HCT116 (cell line): ENCODE measurements at regions not wholly inside any gene's neighbourhood (a gene's known extent, or its start where the extent isn't known, plus 50 kb on each side); places are given as distances from the start of the nearest gene placed in this dataset.
"Not testable (repeated sequence)": the region's sequence is repeated elsewhere in the genome, so short reads cannot be mapped to it uniquely, and the experiment has no call there.

ENCODE experiments used
- ATAC-seq: fragments of 200-7000 bp; cut with Tn5 transposase; 2 replicates; pipeline ENCODE4 v1.9.1; 2020; ENCODE audit warnings: mild to moderate bottlenecking, moderate library complexity
- BruUV-seq: library from RNA; stranded (reverse); fragments of 400-500 nt; replicated peaks from 2 replicates; lab custom pipeline; 2021; lab: Mats Ljungman, UMichigan
- CTCF ChIA-PET: fragments of 300-600 bp; sonication (Branson Sonifier 250); formaldehyde crosslinking; loops from one replicate; lab custom pipeline; 2021; ENCODE audit warnings: antibody characterized with exemption; lab: Charles Lee
- POLR2A ChIA-PET: fragments of 300-600, 350-600 bp; sonication (Branson Sonifier 250); formaldehyde crosslinking; loops from one replicate; lab custom pipeline; 2021; ENCODE audit warnings: antibody characterized with exemption; lab: Charles Lee
- RAD21 ChIA-PET, 2 experiments: fragments of 300-600 bp; sonication (Branson Sonifier 250); formaldehyde crosslinking; loops; one replicate each; lab custom pipeline; 2023; ENCODE audit warnings: low total read pairs in 2 of 2; ENCODE audit not compliant: uncharacterized antibody in 2 of 2, unreplicated experiment in 2 of 2, low non-redundant PET in 1 of 2; lab: Charles Lee
- DNase-seq: peaks from one replicate; pipeline ENCODE4 v3.0.0-alpha.2; 2010; ENCODE audit warnings: low read depth, low spot score
- H2AFZ ChIP-seq: fragments of 200-600 bp; shearing (Covaris generic), sonication (generic); 2 replicates; pipeline ENCODE4 v1.6.1; 2017; ENCODE audit warnings: low read depth, mixed run types, mixed read lengths, antibody characterized with exemption, low read length; ENCODE audit not compliant: poor library complexity, severe bottlenecking
- H3K27ac ChIP-seq: 2 replicates; pipeline ENCODE4 v1.5.1; 2012; ENCODE audit warnings: low read depth, low read length
- H3K27me3 ChIP-seq: fragments of 200-600 bp; sonication (generic); 2 replicates; pipeline ENCODE4 v1.6.1; 2016; ENCODE audit warnings: mixed run types, low read length, mixed read lengths; ENCODE audit not compliant: insufficient read depth
- H3K36me3 ChIP-seq, 2 experiments: fragments of 200-500 bp in 1 of 2; fragments of 200-600 bp in 1 of 2; sonication (Bioruptor generic) in 1 of 2; sonication (generic) in 1 of 2; 2 replicates each; pipeline versions ENCODE4 v1.5.1 to v1.6.1; 2014 to 2016; ENCODE audit warnings: low read length in 2 of 2, inconsistent platforms in 1 of 2, mixed read lengths in 1 of 2, mixed run types in 1 of 2; ENCODE audit not compliant: insufficient read depth in 2 of 2, control insufficient read depth in 1 of 2
- H3K4me1 ChIP-seq, 2 experiments: fragments of 200-600 bp in 1 of 2; sonication (generic) in 1 of 2; 2 replicates each; pipeline versions ENCODE4 v1.5.1 to v1.6.1; 2012 to 2017; ENCODE audit warnings: low read length in 2 of 2, inconsistent platforms in 1 of 2, mild to moderate bottlenecking in 1 of 2, mixed read lengths in 1 of 2, mixed run types in 1 of 2, moderate library complexity in 1 of 2; ENCODE audit not compliant: insufficient read depth in 2 of 2, control insufficient read depth in 1 of 2
- H3K4me2 ChIP-seq: fragments of 200-600 bp; sonication (generic); 2 replicates; pipeline ENCODE4 v1.6.1; 2017; ENCODE audit warnings: mixed run types, low read length, mixed read lengths
- H3K4me3 ChIP-seq, 2 experiments: fragments of 200-600 bp in 1 of 2; sonication (generic) in 1 of 2; replicated peaks in 1 of 2; 2 replicates each; pipeline ENCODE4 v1.5.1; 2011 to 2016; ENCODE audit warnings: low read length in 2 of 2, control low read depth in 1 of 2, low read depth in 1 of 2, mild to moderate bottlenecking in 1 of 2, mixed read lengths in 1 of 2, mixed run types in 1 of 2
- H3K79me2 ChIP-seq: fragments of 200-600 bp; sonication (generic); 2 replicates; pipeline ENCODE4 v1.6.1; 2017; ENCODE audit warnings: mild to moderate bottlenecking, mixed run types, low read length, moderate library complexity, mixed read lengths; ENCODE audit not compliant: insufficient read depth
- H3K9ac ChIP-seq: fragments of 200-600 bp; sonication (generic); 2 replicates; pipeline ENCODE4 v1.6.1; 2016; ENCODE audit warnings: low read length, mixed read lengths
- H3K9me2 ChIP-seq: fragments of 200-600 bp; sonication (generic), shearing (Covaris generic); 2 replicates; pipeline ENCODE4 v1.6.1; 2017; ENCODE audit warnings: mixed run types, mild to moderate bottlenecking, moderate library complexity; ENCODE audit not compliant: insufficient read depth
- H3K9me3 ChIP-seq, 2 experiments: fragments of 200-500 bp in 1 of 2; fragments of 200-600 bp in 1 of 2; sonication (Bioruptor generic) in 1 of 2; sonication (generic) in 1 of 2; 2 replicates each; pipeline ENCODE4 v1.6.1; 2014 to 2017; ENCODE audit warnings: low read length in 2 of 2, mixed read lengths in 2 of 2, inconsistent platforms in 1 of 2, low read depth in 1 of 2, mild to moderate bottlenecking in 1 of 2, mixed run types in 1 of 2, moderate library complexity in 1 of 2; ENCODE audit not compliant: control insufficient read depth in 1 of 2, insufficient read depth in 1 of 2
- H4K20me1 ChIP-seq: fragments of 200-600 bp; sonication (generic), shearing (Covaris generic); 2 replicates; pipeline ENCODE4 v1.6.1; 2017; ENCODE audit warnings: mixed run types, mild to moderate bottlenecking, moderate library complexity; ENCODE audit not compliant: insufficient read depth
- ATF3 ChIP-seq: IDR thresholded peaks from 2 replicates; pipeline ENCODE4 v1.6.1; 2012
- CBX3 ChIP-seq: IDR thresholded peaks from 2 replicates; pipeline ENCODE4 v1.6.1; 2012; ENCODE audit warnings: low read depth
- CEBPB ChIP-seq: IDR thresholded peaks from 2 replicates; pipeline ENCODE4 v1.6.1; 2012; ENCODE audit warnings: low read depth
- CTCF ChIP-seq, 3 experiments: fragments of 200-600 bp in 1 of 3; sonication (generic) in 1 of 3; IDR thresholded peaks in 2 of 3; conservative IDR thresholded peaks in 1 of 3; 2 replicates each; pipeline ENCODE4 v1.5.1; 2012 to 2017; ENCODE audit warnings: low read depth in 2 of 3, low read length in 2 of 3, antibody characterized with exemption in 1 of 3, borderline replicate concordance in 1 of 3, control low read depth in 1 of 3, mild to moderate bottlenecking in 1 of 3, mixed read lengths in 1 of 3, mixed run types in 1 of 3, moderate library complexity in 1 of 3; ENCODE audit not compliant: insufficient read depth in 1 of 3
- ELF1 ChIP-seq: IDR thresholded peaks from 2 replicates; pipeline ENCODE4 v1.6.1; 2012; ENCODE audit warnings: low read depth, borderline replicate concordance
- EZH2 ChIP-seq: fragments of 200-600 bp; sonication (generic); IDR thresholded peaks from 2 replicates; pipeline ENCODE4 v1.6.1; 2017; ENCODE audit warnings: antibody characterized with exemption, mixed run types
- JUND ChIP-seq: IDR thresholded peaks from 2 replicates; pipeline ENCODE4 v1.6.1; 2012
- POLR2AphosphoS5 ChIP-seq: IDR thresholded peaks from 2 replicates; pipeline ENCODE4 v1.6.1; 2011; ENCODE audit warnings: mild to moderate bottlenecking, low read depth, low read length, moderate library complexity
- RAD21 ChIP-seq: IDR thresholded peaks from 2 replicates; pipeline ENCODE4 v1.6.1; 2012; ENCODE audit warnings: low read depth, mild to moderate bottlenecking
- SIN3A ChIP-seq: IDR thresholded peaks from 2 replicates; pipeline ENCODE4 v1.6.1; 2012; ENCODE audit warnings: low read depth
- ZFX ChIP-seq: fragments of 450-650 bp; IDR thresholded peaks from 2 replicates; pipeline ENCODE4 v1.6.1; 2017
- intact Hi-C: fragments of 100-400 bp; cut with micrococcal nuclease; formaldehyde crosslinking; loops from 2 replicates; pipeline ENCODE4 v1.10.0; 2022
- TF ChIP-seq, protein P1 (sequence below): IDR thresholded peaks from 2 replicates; pipeline ENCODE4 v1.6.1; 2012; ENCODE audit warnings: low read depth
- TF ChIP-seq, protein P2 (sequence below): IDR thresholded peaks from 2 replicates; pipeline ENCODE4 v1.6.1; 2012

- DNase-seq: no peak
- H3K9me3 ChIP-seq: peaks cover 3 to 22% of the 10 kb centered on the region in 2 experiments; a peak in 2 of 4 replicates
- no peak overlapping the region for H3K4me3 ChIP-seq
- no TSS peak for BruUV-seq
- RAD21 ChIA-PET: no interaction called here
- no peaks in the 10 kb centered on the region for H3K36me3 ChIP-seq
- no peaks in the 10 kb centered on the region for H3K4me1 ChIP-seq
- TF ChIP-seq, protein P1, sequence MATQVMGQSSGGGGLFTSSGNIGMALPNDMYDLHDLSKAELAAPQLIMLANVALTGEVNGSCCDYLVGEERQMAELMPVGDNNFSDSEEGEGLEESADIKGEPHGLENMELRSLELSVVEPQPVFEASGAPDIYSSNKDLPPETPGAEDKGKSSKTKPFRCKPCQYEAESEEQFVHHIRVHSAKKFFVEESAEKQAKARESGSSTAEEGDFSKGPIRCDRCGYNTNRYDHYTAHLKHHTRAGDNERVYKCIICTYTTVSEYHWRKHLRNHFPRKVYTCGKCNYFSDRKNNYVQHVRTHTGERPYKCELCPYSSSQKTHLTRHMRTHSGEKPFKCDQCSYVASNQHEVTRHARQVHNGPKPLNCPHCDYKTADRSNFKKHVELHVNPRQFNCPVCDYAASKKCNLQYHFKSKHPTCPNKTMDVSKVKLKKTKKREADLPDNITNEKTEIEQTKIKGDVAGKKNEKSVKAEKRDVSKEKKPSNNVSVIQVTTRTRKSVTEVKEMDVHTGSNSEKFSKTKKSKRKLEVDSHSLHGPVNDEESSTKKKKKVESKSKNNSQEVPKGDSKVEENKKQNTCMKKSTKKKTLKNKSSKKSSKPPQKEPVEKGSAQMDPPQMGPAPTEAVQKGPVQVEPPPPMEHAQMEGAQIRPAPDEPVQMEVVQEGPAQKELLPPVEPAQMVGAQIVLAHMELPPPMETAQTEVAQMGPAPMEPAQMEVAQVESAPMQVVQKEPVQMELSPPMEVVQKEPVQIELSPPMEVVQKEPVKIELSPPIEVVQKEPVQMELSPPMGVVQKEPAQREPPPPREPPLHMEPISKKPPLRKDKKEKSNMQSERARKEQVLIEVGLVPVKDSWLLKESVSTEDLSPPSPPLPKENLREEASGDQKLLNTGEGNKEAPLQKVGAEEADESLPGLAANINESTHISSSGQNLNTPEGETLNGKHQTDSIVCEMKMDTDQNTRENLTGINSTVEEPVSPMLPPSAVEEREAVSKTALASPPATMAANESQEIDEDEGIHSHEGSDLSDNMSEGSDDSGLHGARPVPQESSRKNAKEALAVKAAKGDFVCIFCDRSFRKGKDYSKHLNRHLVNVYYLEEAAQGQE: no peak
- TF ChIP-seq, protein P2, sequence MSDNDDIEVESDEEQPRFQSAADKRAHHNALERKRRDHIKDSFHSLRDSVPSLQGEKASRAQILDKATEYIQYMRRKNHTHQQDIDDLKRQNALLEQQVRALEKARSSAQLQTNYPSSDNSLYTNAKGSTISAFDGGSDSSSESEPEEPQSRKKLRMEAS: no peak
- no peak for TF ChIP-seq POLR2AphosphoS5
- TF ChIP-seq ZFX: no peak
- no peak for TF ChIP-seq ATF3
- no peak for TF ChIP-seq ELF1
- TF ChIP-seq CBX3: no peak
- no peak for TF ChIP-seq JUND
- no peak for TF ChIP-seq RAD21
- no peak for TF ChIP-seq CEBPB
- no peak for TF ChIP-seq CTCF (IDR thresholded peaks at IDR 0.05 in 2 of 3, conservative IDR thresholded peaks at IDR 0.05 in 1 of 3; ENCODE audit: borderline replicate concordance in 1 of 3, insufficient read depth in 1 of 3, low read depth in 2 of 3, low read length in 2 of 3)
- no peak for TF ChIP-seq SIN3A
- no peak for TF ChIP-seq EZH2
- TF ChIP-seq, all 23 proteins: peak for 0
- H3K4me2 ChIP-seq: no peak overlapping the region
- ChIA-PET CTCF (no interaction called here), POLR2A (no interaction called here)
- no peaks in the 10 kb centered on the region for H4K20me1 ChIP-seq
- no peaks in the 10 kb centered on the region for H3K27me3 ChIP-seq
- no peak overlapping the region for H3K9ac ChIP-seq
- no peaks in the 10 kb centered on the region for H3K79me2 ChIP-seq
- no peak overlapping the region for H3K27ac ChIP-seq
- intact Hi-C loops: no loop called here
- H3K9me2 ChIP-seq: no peaks in the 10 kb centered on the region
- no peak overlapping the region for H2AFZ ChIP-seq
- ATAC-seq: no peak
Measured at GRCh38 chr16:59632276-59632855, 898.2 kb upstream of the GOT2 start.

DNA sequence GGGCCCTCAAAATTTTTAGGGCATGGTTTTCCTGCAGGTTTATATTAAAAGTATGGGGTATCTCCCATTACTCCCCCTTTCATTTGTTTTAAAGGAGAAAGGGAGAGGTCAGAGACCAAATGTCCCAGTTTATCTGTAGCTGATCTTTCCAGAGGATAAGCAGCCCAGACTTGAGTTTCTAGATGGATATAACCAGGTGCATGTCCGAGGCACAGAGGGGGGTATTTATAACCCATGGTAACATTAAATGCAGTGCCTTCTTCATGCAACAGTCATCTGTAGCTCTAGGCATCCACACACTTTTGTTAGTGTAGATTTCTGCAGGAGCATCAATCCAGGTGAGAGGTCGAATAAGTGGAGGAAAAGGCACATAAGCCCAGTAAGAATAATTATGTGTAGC is 890.3 kb upstream of the GOT2 start:
- H3K27ac ChIP-seq, H3K4me3 ChIP-seq, RAD21 ChIA-PET, H3K27me3 ChIP-seq, BruUV-seq, ATAC-seq, POLR2A ChIA-PET, intact Hi-C loops, H4K20me1 ChIP-seq, H3K9me2 ChIP-seq, CTCF ChIA-PET, H3K4me1 ChIP-seq, H3K79me2 ChIP-seq, DNase-seq, H2AFZ ChIP-seq, H3K4me2 ChIP-seq, H3K36me3 ChIP-seq, H3K9ac ChIP-seq, H3K9me3 ChIP-seq: not testable (repeated sequence)
